CD4-positive, alpha-beta T cell treated with Interleukin-4 for 4 hours (primary cell): ENCODE measurements at regions not wholly inside any gene's neighbourhood (a gene's known extent, or its start where the extent isn't known, plus 50 kb on each side); places are given as distances from the start of the nearest gene placed in this dataset.

Source experiments
- DNase-seq: peaks from one replicate; pipeline ENCODE4 v3.0.0-alpha.2; 2020

- DNase-seq, result no peak
Measured at GRCh38 chr5:4921929-4922328, 218.2 kb upstream of the ADAMTS16 start.

- DNase-seq, result no peak
Measured at GRCh38 chr5:4924577-4924976, 215.6 kb upstream of the ADAMTS16 start.

DNA sequence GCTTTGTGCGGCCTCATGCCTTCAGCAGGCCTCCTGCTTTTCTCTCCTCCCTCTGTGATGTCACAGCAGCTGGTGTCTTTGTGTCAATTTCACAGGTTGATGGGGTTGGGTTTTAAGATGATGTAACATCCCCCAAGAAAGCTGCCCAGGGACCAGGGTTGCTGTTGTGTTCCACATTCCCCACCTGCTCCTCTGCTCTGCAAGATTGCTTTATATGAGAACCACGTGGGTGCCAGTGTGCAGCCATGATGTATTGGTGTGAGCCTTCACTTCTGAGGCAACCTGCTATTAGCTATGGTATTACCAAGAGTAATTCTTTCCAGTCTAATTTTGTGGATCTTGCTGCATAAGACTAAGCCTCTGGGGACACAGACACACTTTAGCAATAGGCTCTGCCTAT lies 213.0 kb upstream of the ADAMTS16 start:
- no peak for DNase-seq

GRCh38 chr5:4928409-4928808 lies 211.7 kb upstream of the ADAMTS16 start:
- DNase-seq, result no peak

DNA sequence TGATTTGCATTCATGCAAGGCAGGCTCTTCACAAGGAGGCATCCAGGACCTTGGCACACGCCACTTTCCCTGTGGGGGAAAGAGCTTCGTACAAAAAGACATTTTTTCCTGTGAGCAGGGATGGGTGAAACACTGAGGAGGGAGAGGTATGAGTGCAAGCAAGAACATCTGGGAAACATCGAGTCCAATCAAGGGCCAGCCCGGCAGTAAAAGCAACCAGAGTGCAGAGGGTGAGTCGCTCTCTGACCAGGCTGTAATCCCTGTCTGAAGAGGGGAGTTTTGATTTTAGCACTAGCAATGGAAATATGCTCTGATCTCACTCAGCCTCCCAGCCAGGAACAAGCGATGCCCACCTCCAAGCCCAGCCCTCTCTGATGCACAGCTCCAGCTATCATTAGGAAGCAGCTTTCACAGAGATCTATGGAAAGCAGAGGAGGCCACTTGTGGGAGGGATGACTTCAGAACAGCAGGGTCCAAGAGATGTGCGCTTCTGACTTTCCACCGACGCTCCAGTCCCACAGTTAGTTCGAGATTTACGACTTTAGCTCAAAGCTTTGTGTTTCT lies 211.0 kb upstream of the ADAMTS16 start:
- no peak for DNase-seq

DNA sequence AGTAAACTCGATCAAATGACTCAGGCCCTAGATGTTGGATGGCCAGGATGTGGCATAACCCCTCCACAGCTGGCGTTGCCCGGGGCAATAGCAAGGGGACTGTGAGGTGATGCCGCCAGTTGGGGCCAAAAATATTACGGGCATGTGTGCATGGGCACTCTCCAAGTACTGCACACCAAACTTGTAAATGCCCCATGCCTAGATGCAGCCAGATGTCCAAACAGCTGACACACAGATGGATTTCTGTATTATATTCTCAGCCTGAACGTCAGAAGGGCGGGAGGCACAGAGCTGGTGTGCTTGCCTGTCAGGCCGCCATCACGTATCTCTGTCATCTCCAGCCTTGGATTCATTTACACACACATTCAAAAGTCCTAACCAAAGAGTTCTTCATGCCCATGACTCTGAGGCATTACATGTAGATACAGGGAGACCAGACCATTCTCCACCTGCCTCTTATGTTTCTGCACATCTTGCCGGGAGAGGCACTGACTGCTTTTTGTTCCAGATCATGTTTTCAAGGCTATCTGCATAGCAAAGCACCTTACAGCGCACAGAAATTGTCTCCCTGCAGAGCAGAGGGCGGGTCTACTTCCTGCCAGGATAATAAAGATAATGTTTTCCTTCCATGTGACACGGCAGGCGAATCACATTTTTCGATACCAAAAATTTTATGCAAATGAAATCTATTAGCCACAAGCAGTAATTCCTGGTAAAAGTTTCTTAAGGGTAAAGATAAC lies 200.9 kb upstream of the ADAMTS16 start:
- no peak for DNase-seq

- no peak for DNase-seq
Measured at GRCh38 chr5:4941161-4941560, 199.0 kb upstream of the ADAMTS16 start.

- DNase-seq, result no peak
Measured at GRCh38 chr5:4941957-4942830, 197.9 kb upstream of the ADAMTS16 start.

GRCh38 chr5:4942831-4943178 lies 197.3 kb upstream of the ADAMTS16 start:
- no peak for DNase-seq

- no peak for DNase-seq
Measured at GRCh38 chr5:4945296-4945695, 194.8 kb upstream of the ADAMTS16 start.

DNA sequence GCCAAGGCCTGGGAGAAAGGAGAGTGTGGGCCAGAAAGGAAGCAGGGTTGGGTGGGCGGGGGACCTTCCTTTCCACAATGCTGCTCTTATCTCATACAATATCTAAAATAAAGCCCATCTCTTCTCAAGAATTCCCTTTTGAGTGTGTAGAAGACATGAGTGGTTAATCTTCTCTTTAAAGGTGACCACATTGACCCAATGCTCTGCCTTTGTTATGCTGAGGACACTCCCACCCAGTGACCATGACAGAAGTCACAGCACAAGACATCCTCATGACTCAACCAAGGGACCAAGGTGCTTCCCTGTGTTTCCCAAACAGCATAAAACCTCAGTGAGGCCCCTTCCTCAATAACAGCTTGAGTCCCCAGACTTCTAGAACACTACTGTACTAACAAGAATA lies 193.0 kb upstream of the ADAMTS16 start:
- no peak for DNase-seq

DNA sequence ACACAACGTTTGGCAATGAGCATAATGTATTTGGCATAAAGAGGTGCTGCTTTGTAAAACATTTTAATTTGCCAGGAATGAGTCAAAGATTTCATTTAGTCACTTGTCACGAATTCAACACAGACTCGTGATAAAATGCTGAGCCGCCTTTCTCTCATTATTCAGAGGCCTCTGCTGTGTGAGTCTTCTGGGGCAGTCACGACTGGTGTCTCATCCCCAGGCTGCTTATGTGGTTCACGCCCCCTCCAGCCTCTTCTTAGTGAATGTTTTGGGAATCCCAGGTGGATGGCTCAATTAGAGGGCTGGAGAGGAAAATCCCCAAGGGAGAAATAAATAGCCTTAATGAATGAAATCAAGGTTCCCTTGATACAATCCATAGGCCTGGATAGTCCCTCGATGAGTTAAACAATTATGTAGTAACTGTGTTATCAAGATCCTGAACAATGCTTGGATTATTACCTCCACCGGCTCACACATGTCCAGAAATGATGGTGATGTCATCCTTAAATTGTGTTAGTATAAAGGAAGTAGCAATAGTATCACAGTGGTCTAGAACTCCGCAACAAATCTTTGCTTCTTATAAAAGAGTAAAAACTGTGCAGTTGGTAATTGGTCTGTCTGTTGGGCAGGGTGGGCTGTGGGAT lies 192.1 kb upstream of the ADAMTS16 start:
- DNase-seq, result no peak

DNA sequence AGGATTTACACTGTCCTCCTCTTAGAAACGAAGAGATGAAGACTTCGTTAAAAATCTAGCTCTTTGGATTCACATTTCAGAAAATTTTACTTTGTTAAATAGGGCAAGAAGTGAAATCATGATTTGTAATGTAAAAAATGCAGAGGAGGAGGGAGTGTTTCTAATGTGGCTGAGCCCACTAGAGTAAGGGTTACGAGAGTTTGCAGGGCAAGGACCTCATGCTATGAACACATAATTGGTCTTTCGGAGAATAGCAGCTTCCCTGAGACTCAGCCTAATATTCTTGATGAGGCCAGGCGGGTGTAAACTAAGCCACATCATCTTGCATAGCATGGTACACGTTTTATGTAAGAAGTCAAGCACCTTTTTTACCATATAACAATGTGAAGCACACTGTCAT lies 191.0 kb upstream of the ADAMTS16 start:
- DNase-seq, result no peak

DNA sequence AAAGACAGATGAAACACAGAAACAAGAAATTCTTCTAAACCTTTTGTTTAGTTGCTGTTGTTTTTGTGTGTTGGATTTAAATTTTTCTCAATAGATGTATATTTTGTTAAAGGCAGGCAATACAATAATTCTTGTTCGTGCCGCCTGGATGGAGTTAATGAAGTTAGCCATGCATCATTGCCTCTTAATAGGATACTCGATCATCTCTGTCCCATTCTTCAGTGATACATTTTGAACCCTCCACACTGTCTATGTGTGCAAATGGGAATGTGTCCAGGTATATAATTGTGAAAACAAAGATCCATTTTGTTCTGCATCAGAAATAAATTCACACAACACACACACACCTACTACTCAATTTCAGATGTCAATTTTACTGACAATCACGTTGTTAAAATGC lies 186.6 kb upstream of the ADAMTS16 start:
- no peak for DNase-seq

DNA sequence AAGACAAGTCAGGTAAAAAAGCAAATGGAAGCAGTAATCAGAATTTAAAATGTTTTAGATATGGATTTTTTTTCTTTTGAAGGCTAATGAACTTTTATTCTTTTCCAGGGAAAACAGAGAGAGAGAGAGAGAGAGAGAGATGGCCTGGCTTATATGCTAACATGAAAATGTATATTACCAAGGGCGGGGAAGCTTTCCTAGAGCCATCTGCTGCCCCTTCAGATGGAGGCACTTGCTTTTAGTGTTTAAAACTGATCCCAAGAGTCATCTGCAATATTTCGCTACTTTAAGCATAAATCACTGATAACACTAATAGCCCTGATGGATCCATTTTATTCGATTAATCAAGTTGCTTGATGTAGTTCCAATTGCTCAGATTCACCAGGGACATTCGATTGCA lies 186.1 kb upstream of the ADAMTS16 start:
- no peak for DNase-seq

GRCh38 chr5:4963265-4963664 lies 176.9 kb upstream of the ADAMTS16 start:
- DNase-seq, result no peak

DNA sequence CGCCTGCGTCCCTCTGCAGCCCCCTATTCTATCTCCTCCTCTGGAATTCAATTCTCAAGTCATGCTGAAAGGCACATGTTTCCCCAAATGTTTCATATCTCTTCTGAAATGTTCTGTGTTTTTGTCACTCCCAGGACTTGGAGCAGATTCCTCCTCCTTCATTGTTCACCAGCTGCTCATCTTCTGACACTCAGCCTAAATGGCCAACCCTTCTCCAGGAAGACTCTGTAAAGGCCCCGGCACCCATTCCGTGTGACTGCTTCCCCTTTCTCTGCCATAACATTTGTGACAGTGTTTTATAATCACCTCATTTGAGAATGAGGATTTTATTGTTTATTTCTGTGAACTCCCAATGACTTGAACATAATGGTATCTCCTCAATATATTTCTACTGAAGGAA lies 170.8 kb upstream of the ADAMTS16 start:
- DNase-seq, result no peak

DNA sequence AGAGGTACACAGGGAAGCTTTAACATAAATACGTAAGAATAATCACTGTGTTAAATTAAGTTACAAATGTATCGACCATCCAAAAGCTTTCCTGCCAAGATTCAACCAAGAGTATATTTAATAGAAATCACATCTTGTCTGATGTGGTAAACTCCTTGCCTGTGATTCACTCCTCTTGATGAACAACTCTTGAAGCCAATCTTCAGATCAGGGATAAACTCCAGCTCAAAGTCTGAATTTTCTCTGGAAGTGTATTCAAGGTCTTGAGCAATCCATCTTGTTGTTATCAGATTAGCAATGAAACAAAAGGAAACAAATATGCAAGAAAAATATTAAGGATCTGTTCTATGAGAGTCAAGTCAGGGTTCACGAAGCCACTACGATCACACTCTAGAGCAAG lies 170.0 kb upstream of the ADAMTS16 start:
- no peak for DNase-seq

GRCh38 chr5:4976902-4977301 lies 163.2 kb upstream of the ADAMTS16 start:
- no peak for DNase-seq

GRCh38 chr5:4977416-4978110 lies 162.6 kb upstream of the ADAMTS16 start:
- DNase-seq, result no peak

DNA sequence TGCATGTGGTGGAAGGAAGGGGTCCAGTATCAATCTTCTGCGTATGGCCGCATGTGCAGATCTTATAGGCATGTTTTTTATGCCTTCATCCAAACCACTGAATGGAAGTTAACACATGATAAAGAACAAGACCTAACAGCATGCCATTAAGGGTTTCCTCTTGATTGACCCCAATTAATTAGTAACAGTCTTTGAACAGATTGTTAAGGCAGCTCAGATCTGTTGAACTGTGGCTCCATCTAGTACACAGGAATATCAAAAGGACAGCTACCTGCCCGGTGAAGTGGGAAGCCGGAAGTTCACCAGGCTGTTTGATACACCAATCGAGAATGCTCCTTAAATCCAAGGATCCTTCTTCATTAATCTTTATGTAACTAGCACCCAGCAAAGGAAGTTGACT lies 159.9 kb upstream of the ADAMTS16 start:
- DNase-seq, result no peak

GRCh38 chr5:4981608-4982007 lies 158.5 kb upstream of the ADAMTS16 start:
- DNase-seq, result no peak

GRCh38 chr5:4983701-4984100 lies 156.4 kb upstream of the ADAMTS16 start:
- DNase-seq, result no peak
